ENCODE measurements at regions not wholly inside any gene's neighbourhood (a gene's known extent, or its start where the extent isn't known, plus 50 kb on each side); places are given as distances from the start of the nearest gene placed in this dataset.

DNA sequence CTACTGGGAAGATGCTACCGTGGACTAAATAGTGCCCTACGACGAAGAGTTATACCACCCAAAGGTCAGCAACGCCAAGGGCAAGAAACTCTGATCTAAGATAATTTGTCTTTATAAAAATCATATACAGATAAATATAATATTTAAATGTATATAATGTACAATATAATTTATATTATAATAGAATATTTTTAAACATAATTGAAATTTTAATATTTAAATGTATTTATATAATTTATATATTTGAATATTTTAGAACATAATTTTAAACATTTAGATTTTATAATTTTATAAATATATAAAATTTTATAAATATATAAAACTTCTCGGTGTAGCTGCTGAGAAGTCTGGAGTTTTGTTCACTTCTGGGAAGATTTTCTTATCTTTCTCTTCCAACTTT is 209.2 kb downstream of the FOXL1 start:
- Mint-ChIP-seq H3K27me3 (peaks cover 4 to 7% of the 10 kb centered on the region in 2 donors), H3K27ac (no peak overlapping the region), H3K36me3 (no peaks in the 10 kb centered on the region), H3K4me3 (no peak overlapping the region), H3K9me3 (no peaks in the 10 kb centered on the region), H3K4me1 (no peaks in the 10 kb centered on the region)
- H3K4me3 ChIP-seq (ENCODE audit: low read length): no peak overlapping the region
- no peak overlapping the region for H3K27ac ChIP-seq (ENCODE audit: low read depth, low read length)
- H3K36me3 ChIP-seq (ENCODE audit: insufficient read depth, low read length): no peaks in the 10 kb centered on the region
- DNase-seq: no peak
- H3K9me3 ChIP-seq (ENCODE audit: low read length): no peaks in the 10 kb centered on the region
- POLR2A ChIA-PET: no interaction called here
- no peaks in the 10 kb centered on the region for H3K4me1 ChIP-seq (ENCODE audit: insufficient read depth, low read length)
- H3K27me3 ChIP-seq (ENCODE audit: insufficient read depth, low read length, poor library complexity, severe bottlenecking): no peaks in the 10 kb centered on the region
- CTCF ChIA-PET: no interaction called here

DNA sequence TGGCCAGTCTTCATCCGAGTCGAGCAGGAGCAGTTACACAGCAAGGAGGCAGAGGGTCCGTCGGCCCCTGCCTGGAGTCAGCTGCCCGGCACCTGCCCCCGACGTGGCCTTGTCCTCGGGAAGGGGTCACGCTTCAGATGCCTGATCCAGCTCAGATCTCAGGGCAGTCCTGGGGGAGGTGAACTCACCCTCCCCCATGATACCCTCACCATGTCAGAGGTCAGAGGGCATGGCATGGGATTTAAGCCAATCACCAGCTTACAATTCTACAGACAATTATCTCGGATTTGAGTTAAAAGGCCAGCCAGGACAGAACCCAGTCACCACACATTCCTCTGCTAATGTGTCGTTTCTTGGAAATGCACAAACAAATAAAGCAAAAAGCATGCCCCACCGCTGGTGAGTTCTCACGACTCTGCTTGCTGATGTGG is 211.3 kb downstream of the FOXL1 start:
- H3K9me3 ChIP-seq (ENCODE audit: low read length): no peaks in the 10 kb centered on the region
- H3K4me1 Mint-ChIP-seq: no peaks in the 10 kb centered on the region
- ChIA-PET CTCF (no interaction called here), POLR2A (no interaction called here)
- H3K4me3 ChIP-seq (ENCODE audit: low read length): no peak overlapping the region
- no peaks in the 10 kb centered on the region for H3K4me1 ChIP-seq (ENCODE audit: insufficient read depth, low read length)
- peaks cover 4 to 10% of the 10 kb centered on the region in 2 donors for H3K27me3 Mint-ChIP-seq
- H3K36me3 ChIP-seq (ENCODE audit: insufficient read depth, low read length): no peaks in the 10 kb centered on the region
- no peaks in the 10 kb centered on the region for H3K9me3 Mint-ChIP-seq
- no peak overlapping the region for H3K27ac Mint-ChIP-seq
- H3K27me3 ChIP-seq (ENCODE audit: insufficient read depth, low read length, poor library complexity, severe bottlenecking): no peaks in the 10 kb centered on the region
- no peak overlapping the region for H3K4me3 Mint-ChIP-seq
- no peak for DNase-seq
- H3K27ac ChIP-seq (ENCODE audit: low read depth, low read length): no peak overlapping the region
- no peaks in the 10 kb centered on the region for H3K36me3 Mint-ChIP-seq

DNA sequence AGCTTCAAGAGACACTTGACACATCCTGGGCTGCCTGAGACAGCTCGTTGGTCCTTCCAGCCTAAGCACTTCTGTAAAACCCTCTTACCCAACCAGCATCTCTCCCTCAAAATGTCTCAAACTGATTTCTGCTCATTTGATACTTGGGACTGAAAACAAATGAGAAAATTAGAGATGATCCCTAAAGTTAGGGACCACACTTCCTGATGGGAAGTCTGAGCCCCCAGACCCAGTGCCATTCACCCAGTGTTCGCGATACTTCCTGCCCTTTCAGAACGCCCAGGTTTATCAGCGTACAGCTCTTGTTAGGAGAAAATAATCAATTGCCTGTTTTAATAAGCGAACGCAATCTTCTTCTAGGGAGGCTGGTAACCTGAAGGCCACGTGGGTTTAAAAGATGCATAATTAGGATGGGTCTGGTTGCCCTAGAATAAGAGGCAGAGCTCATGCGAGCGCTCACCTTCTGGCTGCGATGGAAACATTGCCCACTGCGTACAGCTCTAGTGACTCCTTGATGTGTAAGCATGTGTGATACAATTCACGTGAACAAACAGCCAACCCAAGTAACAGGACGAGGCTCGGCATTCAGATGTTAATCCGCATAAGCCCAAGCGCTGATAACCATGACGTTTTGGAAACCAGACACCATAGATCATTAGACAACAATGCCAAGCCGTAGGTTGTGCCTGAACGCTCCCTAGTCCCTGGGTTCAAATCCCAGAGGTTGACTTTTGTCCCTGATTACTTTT is 213.1 kb downstream of the FOXL1 start:
- Histone ChIP-seq H3K27me3 (ENCODE audit: insufficient read depth, low read length, poor library complexity, severe bottlenecking) (no peaks in the 10 kb centered on the region), H3K36me3 (ENCODE audit: insufficient read depth, low read length) (no peaks in the 10 kb centered on the region), H3K27ac (ENCODE audit: low read depth, low read length) (no peak overlapping the region), H3K4me3 (ENCODE audit: low read length) (no peak overlapping the region), H3K9me3 (ENCODE audit: low read length) (no peaks in the 10 kb centered on the region), H3K4me1 (ENCODE audit: insufficient read depth, low read length) (no peaks in the 10 kb centered on the region)
- peaks cover 4 to 18% of the 10 kb centered on the region in 2 donors for H3K27me3 Mint-ChIP-seq
- no peaks in the 10 kb centered on the region for H3K4me1 Mint-ChIP-seq
- H3K4me3 Mint-ChIP-seq: no peak overlapping the region
- DNase-seq: no peak
- no peaks in the 10 kb centered on the region for H3K36me3 Mint-ChIP-seq
- ChIA-PET POLR2A (no interaction called here), CTCF (no interaction called here)
- H3K27ac Mint-ChIP-seq: no peak overlapping the region
- H3K9me3 Mint-ChIP-seq: no peaks in the 10 kb centered on the region

DNA sequence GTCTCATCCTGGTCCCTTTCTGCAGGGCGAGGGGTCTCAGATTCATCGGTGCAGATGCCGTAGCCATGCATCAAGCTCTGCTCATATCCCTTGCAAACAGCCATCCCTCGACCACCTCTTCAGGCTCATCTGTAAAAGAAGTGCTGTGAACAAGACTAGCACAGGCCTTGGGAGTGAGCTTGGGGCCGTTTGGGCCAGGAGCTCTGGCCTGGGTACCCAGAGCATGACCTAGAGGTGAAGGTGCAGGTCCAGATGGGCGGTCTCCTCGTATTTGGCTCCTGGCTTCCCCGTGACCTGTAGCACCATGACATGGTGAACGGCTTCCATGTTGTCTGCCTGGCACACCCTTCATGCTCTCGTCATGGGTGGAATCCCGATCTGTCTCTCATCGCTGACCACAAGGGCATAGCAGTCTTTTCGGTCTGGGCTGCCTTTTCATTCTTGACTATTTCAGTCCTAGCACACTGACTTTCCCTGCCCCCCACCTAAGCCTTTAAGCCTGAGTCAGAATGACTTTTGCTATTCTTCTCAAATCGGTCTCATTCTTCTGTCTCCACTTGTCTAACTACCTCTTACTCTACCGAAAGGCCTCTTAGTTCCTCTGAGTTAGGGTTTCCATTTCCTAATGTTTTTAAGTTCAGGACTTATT is 216.0 kb downstream of the FOXL1 start:
- H3K27me3 Mint-ChIP-seq: peaks cover 6 to 26% of the 10 kb centered on the region in 2 donors
- CTCF ChIA-PET: no interaction called here

DNA sequence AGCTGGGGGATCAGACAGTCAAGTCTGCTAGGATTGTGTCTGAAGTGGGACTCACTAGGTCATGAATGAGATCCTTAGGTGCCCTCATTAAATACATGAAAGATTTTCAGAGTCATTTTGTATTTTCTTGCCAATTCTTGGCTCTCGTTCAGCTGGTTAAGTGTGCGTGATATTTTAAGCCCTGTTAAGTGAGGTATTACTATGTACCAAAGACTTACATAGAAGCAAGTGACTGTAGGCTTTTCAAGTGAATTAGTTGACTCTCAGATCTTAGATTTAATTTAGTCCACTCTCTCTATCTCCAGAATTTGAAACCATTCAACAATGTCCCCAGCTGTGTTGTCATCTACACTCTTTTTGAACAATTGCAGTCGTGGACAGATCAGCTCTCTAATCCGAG is 219.4 kb downstream of the FOXL1 start:
- no peaks in the 10 kb centered on the region for H3K9me3 ChIP-seq (ENCODE audit: low read length)
- no peaks in the 10 kb centered on the region for H3K4me1 ChIP-seq (ENCODE audit: insufficient read depth, low read length)
- ChIA-PET CTCF (no interaction called here), POLR2A (no interaction called here)
- Mint-ChIP-seq H3K36me3 (no peaks in the 10 kb centered on the region), H3K4me3 (no peak overlapping the region), H3K27ac (no peak overlapping the region), H3K9me3 (peaks cover 0 to 2% (median 0%) of the 10 kb centered on the region in 5 donors), H3K27me3 (peaks cover 8 to 33% of the 10 kb centered on the region in 2 donors), H3K4me1 (no peaks in the 10 kb centered on the region)
- H3K27me3 ChIP-seq (ENCODE audit: insufficient read depth, low read length, poor library complexity, severe bottlenecking): no peaks in the 10 kb centered on the region
- no peak for DNase-seq
- no peak overlapping the region for H3K4me3 ChIP-seq (ENCODE audit: low read length)
- H3K27ac ChIP-seq (ENCODE audit: low read depth, low read length): no peak overlapping the region
- H3K36me3 ChIP-seq (ENCODE audit: insufficient read depth, low read length): no peaks in the 10 kb centered on the region

More for the DNA sequence above, 216.0 kb downstream of the FOXL1 start:
- H3K27ac ChIP-seq (ENCODE audit: low read depth, low read length): no peak overlapping the region
- H3K36me3 Mint-ChIP-seq: no peaks in the 10 kb centered on the region
- no peaks in the 10 kb centered on the region for H3K4me1 Mint-ChIP-seq
- no peaks in the 10 kb centered on the region for H3K27me3 ChIP-seq (ENCODE audit: insufficient read depth, low read length, poor library complexity, severe bottlenecking)
- no peak overlapping the region for H3K27ac Mint-ChIP-seq
- no peaks in the 10 kb centered on the region for H3K36me3 ChIP-seq (ENCODE audit: insufficient read depth, low read length)
- H3K4me3 ChIP-seq (ENCODE audit: low read length): no peak overlapping the region
- no peaks in the 10 kb centered on the region for H3K4me1 ChIP-seq (ENCODE audit: insufficient read depth, low read length)
- no peaks in the 10 kb centered on the region for H3K9me3 ChIP-seq (ENCODE audit: low read length)
- POLR2A ChIA-PET: no interaction called here
- no peak overlapping the region for H3K4me3 Mint-ChIP-seq
- no peaks in the 10 kb centered on the region for H3K9me3 Mint-ChIP-seq
- DNase-seq: no peak

DNA sequence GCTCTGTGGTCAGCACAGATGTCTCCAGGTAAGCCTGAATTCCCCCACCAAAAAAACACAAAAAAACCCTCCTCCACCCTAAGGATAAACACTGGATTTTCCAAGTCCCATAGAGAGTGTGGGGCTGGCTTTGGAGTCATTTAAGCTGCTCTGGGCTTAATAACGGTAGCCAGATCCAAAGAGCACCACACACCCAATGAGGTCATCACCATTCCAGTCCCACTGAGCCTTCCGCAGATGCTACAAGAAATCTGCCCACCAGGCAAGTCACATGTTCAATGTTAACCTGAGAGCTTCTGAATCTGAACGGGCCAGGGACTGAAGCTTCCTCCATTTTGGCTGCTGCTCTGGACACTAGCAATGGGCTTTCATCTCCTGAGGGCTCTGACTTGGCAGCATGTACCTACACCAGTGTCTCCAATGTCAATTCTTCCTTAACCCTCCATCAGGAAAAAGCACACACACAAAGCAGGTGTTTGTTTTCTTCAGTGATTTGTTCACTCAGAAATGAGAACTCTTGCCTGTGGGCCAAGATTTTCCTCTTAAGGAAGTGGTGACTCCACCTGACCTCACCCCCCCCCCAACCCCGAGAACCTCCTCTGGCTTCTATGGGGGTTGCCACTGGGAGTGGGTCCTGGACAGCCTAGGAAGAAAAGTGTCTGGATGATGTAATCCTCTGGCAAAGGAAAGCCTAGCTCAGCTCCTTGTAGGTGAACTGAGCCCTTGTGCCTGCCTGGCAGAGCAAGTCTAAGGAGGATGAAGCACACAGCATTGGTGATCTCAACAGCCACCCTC is 220.1 kb downstream of the FOXL1 start:
- H3K4me3 Mint-ChIP-seq: no peak overlapping the region
- POLR2A ChIA-PET: no interaction called here
- H3K27ac ChIP-seq (ENCODE audit: low read depth, low read length): no peak overlapping the region
- H3K36me3 ChIP-seq (ENCODE audit: insufficient read depth, low read length): no peaks in the 10 kb centered on the region
- DNase-seq: no peak
- no peak overlapping the region for H3K4me3 ChIP-seq (ENCODE audit: low read length)
- CTCF ChIA-PET: no interaction called here
- no peaks in the 10 kb centered on the region for H3K4me1 ChIP-seq (ENCODE audit: insufficient read depth, low read length)
- no peak overlapping the region for H3K27ac Mint-ChIP-seq
- no peaks in the 10 kb centered on the region for H3K9me3 ChIP-seq (ENCODE audit: low read length)
- H3K36me3 Mint-ChIP-seq: no peaks in the 10 kb centered on the region
- no peaks in the 10 kb centered on the region for H3K4me1 Mint-ChIP-seq
- H3K9me3 Mint-ChIP-seq: peaks cover 0 to 2% (median 0%) of the 10 kb centered on the region in 5 donors
- H3K27me3 ChIP-seq (ENCODE audit: insufficient read depth, low read length, poor library complexity, severe bottlenecking): no peaks in the 10 kb centered on the region
- peaks cover 8 to 33% of the 10 kb centered on the region in 2 donors for H3K27me3 Mint-ChIP-seq

DNA sequence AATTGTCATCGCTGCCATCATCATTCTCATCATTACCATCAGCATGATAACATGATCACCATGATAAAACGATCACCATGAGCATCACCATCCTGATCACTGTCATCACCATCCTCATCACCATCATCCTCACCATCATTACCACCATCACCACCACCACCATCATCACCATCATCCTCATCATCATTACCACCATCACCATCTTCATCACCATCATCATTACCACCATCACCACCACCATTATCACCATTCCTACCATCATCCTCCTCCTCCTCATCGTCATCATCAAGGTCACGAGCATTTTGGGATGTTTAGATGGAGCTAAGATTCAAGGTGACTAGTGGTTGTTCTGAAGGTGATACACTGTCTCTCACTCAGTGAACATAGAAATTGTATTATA is 221.0 kb downstream of the FOXL1 start:
- H3K27me3 Mint-ChIP-seq: peaks cover 5 to 36% of the 10 kb centered on the region in 2 donors
- no peak overlapping the region for H3K4me3 Mint-ChIP-seq
- Histone ChIP-seq H3K36me3 (ENCODE audit: insufficient read depth, low read length) (no peaks in the 10 kb centered on the region), H3K9me3 (ENCODE audit: low read length) (no peaks in the 10 kb centered on the region), H3K27me3 (ENCODE audit: insufficient read depth, low read length, poor library complexity, severe bottlenecking) (no peaks in the 10 kb centered on the region), H3K27ac (ENCODE audit: low read depth, low read length) (no peak overlapping the region), H3K4me1 (ENCODE audit: insufficient read depth, low read length) (no peaks in the 10 kb centered on the region), H3K4me3 (ENCODE audit: low read length) (no peak overlapping the region)
- no peaks in the 10 kb centered on the region for H3K36me3 Mint-ChIP-seq
- H3K9me3 Mint-ChIP-seq: peaks cover 0 to 2% (median 0%) of the 10 kb centered on the region in 5 donors
- POLR2A ChIA-PET: no interaction called here
- H3K4me1 Mint-ChIP-seq: no peaks in the 10 kb centered on the region
- CTCF ChIA-PET: no interaction called here
- no peak overlapping the region for H3K27ac Mint-ChIP-seq
- no peak for DNase-seq

DNA sequence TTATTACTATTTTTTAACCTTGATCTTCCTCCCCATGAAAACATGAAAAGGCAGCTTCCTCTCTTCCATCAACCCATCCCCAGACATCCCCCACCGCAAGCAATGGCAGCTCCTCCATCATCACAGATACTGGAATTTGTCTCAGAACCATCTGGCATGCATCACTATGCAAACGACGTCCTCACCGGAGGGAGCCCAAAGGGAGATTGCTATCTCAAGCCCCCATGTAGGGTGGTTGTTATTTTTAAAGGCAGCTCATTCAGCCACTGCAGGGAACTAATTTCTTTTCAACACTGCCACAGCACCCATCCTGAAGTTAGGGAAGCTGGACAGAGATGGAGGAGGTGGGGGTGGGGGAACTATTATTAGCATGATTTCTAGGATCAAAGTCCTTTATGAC is 222.5 kb downstream of the FOXL1 start:
- Mint-ChIP-seq H3K4me1 (no peaks in the 10 kb centered on the region), H3K27ac (no peak overlapping the region), H3K4me3 (no peak overlapping the region), H3K27me3 (peaks cover 5 to 30% of the 10 kb centered on the region in 2 donors), H3K9me3 (peaks cover 0 to 2% (median 0%) of the 10 kb centered on the region in 5 donors), H3K36me3 (no peaks in the 10 kb centered on the region)
- no peaks in the 10 kb centered on the region for H3K4me1 ChIP-seq (ENCODE audit: insufficient read depth, low read length)
- H3K27me3 ChIP-seq (ENCODE audit: insufficient read depth, low read length, poor library complexity, severe bottlenecking): no peaks in the 10 kb centered on the region
- H3K9me3 ChIP-seq (ENCODE audit: low read length): no peaks in the 10 kb centered on the region
- ChIA-PET POLR2A (no interaction called here), CTCF (no interaction called here)
- H3K27ac ChIP-seq (ENCODE audit: low read depth, low read length): no peak overlapping the region
- no peak overlapping the region for H3K4me3 ChIP-seq (ENCODE audit: low read length)
- DNase-seq: no peak
- H3K36me3 ChIP-seq (ENCODE audit: insufficient read depth, low read length): no peaks in the 10 kb centered on the region
